Fibroblast of villous mesenchyme (primary cell): ENCODE measurements at regions not wholly inside any gene's neighbourhood (a gene's known extent, or its start where the extent isn't known, plus 50 kb on each side); places are given as distances from the start of the nearest gene placed in this dataset.

Source experiments
- DNase-seq: peaks from one replicate; pipeline ENCODE4 v3.0.0-alpha.2; 2010; ENCODE audit warnings: low read depth
- H3K4me3 ChIP-seq: 2 replicates; pipeline ENCODE4 v1.5.1; 2011; ENCODE audit warnings: low read depth, mild to moderate bottlenecking, low read length
- CTCF ChIP-seq: IDR thresholded peaks from 2 replicates; pipeline ENCODE4 v1.5.1; 2012; ENCODE audit warnings: low read depth, mild to moderate bottlenecking, low read length; ENCODE audit not compliant: insufficient read depth

DNA sequence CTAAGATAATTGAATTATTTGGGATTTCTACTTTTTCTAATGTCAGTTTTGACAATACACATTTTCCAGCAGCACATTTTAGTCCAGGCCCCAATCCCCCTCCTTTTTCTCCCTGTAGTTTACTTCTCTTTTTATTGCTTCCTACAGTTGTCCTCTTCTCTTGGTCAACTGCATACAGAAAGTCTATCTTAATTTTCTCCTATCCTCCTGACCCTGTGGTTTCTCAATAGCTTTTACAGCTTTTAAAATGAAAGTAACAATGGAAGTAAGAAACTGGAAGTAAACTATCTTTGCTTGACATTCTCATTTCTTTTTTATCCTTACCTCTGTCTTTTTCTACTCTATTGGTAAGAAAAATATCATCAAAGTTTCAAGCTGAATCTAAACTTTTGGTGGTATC is 106.5 kb upstream of the OXGR1 start:
- no peak overlapping the region for H3K4me3 ChIP-seq
- no peak for TF ChIP-seq CTCF
- no peak for DNase-seq

DNA sequence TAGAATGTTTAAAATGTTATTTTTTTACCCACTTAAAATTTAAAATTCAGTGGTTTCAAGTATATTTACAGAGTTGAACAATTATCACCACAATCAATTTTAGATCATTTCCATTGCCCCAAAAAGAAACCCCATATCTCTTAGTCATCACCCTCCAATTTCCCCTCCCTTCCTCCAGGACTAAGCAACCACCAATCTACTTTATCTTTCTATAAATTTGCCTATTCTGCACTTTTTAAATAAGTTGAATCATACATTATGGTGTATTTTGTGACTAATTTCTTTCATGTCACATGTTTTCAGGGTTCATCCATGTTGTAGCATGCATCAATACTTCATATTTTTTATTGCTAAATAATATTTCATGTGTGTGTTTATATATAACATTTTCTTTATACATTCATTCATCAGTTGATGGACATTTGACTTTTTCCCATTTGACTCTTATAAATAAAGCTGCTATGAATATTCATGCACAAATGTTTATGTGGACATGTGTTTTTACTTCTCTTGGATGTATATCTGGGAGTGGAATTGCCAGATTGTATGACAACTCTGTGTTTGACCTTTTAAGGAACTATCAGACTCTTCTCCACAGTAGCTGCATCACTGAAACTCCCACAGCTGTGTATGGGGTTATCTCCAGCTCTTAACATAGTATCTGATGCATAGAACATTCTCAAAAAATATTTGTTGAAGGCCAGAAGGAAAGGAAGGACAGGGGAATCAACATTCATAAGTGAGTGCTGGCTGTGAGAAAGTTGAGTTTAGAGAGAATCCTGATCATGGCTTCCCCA is 107.8 kb upstream of the OXGR1 start:
- no peak for TF ChIP-seq CTCF
- H3K4me3 ChIP-seq: no peak overlapping the region
- DNase-seq: no peak

- no peak for TF ChIP-seq CTCF
- DNase-seq: no peak
- no peak overlapping the region for H3K4me3 ChIP-seq
These were observed 112.0 kb upstream of the OXGR1 start for GRCh38 chr13:97106323-97106722.

GRCh38 chr13:97107815-97108529 is 113.7 kb upstream of the OXGR1 start:
- no peak for TF ChIP-seq CTCF
- no peak for DNase-seq
- H3K4me3 ChIP-seq: no peak overlapping the region

DNA sequence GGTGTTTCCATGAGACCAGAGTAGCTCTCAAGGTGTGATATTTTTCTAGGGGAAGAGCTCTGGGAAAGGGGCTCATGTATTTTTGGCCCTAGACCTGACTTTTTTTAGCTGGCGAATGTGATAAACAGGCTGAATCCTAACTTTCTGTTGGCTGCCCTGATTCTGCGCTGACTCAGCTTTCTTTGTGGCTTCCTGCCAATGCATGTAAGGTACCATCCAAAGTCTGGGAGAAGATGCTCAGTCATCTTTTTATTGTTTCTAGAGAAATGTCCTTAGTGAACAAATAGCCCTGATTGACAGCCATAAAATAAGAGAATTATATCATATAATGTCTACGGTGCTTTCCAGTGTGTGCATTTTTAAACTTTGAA is 113.6 kb upstream of the MBNL2 start:
- DNase-seq: no peak
- H3K4me3 ChIP-seq: no peak overlapping the region
- no peak for TF ChIP-seq CTCF

GRCh38 chr13:97109256-97109655 is 112.9 kb upstream of the MBNL2 start:
- no peak for TF ChIP-seq CTCF
- no peak overlapping the region for H3K4me3 ChIP-seq
- no peak for DNase-seq
